Lung (tissue), 11 donors: ENCODE measurements at regions not wholly inside any gene's neighbourhood (a gene's known extent, or its start where the extent isn't known, plus 50 kb on each side); places are given as distances from the start of the nearest gene placed in this dataset.

Source experiments
- ATAC-seq: fragments of 200-7000 bp; cut with Tn5 transposase; one replicate; pipeline ENCODE4 v1.9.1; 2020; ENCODE audit warnings: moderate number of reproducible peaks; ENCODE audit not compliant: insufficient read depth, low FRiP score
- DNase-seq, 3 donors: peaks; one replicate each; pipeline ENCODE4 v3.0.0-alpha.2; 2013 to 2017
- H3K27ac ChIP-seq, 2 donors: one replicate each; pipeline ENCODE4 v1.5.1; 2013; ENCODE audit warnings: mild to moderate bottlenecking in 2 of 2, moderate library complexity in 2 of 2, control low read depth in 1 of 2, inconsistent platforms in 1 of 2, low read depth in 1 of 2, low read length in 1 of 2
- H3K27me3 ChIP-seq, 3 donors: one replicate each; pipeline ENCODE4 v1.5.1; 2013; ENCODE audit warnings: low read length in 2 of 3; ENCODE audit not compliant: control insufficient read depth in 3 of 3, insufficient read depth in 3 of 3
- H3K36me3 ChIP-seq, 4 donors: one replicate each; pipeline ENCODE4 v1.5.1; 2013; ENCODE audit warnings: low read length in 4 of 4, mild to moderate bottlenecking in 1 of 4, moderate library complexity in 1 of 4; ENCODE audit not compliant: control insufficient read depth in 4 of 4, insufficient read depth in 4 of 4
- H3K4me1 ChIP-seq, 5 donors: one replicate each; pipeline ENCODE4 v1.5.1; 2013; ENCODE audit warnings: low read length in 5 of 5, mild to moderate bottlenecking in 2 of 5, moderate library complexity in 1 of 5; ENCODE audit not compliant: control insufficient read depth in 5 of 5, insufficient read depth in 5 of 5
- H3K4me3 ChIP-seq: one replicate; pipeline ENCODE4 v1.5.1; 2013; ENCODE audit warnings: mild to moderate bottlenecking, control low read depth, moderate library complexity
- H3K9ac ChIP-seq, 2 donors: one replicate each; pipeline ENCODE4 v1.5.1; 2013; ENCODE audit warnings: low read length in 2 of 2, control low read depth in 1 of 2; ENCODE audit not compliant: insufficient read depth in 1 of 2
- H3K9me3 ChIP-seq, 4 donors: one replicate each; pipeline ENCODE4 v1.5.1; 2013; ENCODE audit warnings: low read length in 3 of 4, mild to moderate bottlenecking in 1 of 4, moderate library complexity in 1 of 4; ENCODE audit not compliant: control insufficient read depth in 4 of 4, insufficient read depth in 3 of 4
- WGBS, 2 donors: extraction: QIAGEN DNeasy Blood & Tissue Kit; methylation state at CpG; one replicate each; pipeline ENCODE4 v1.1.7; 2013; 5-methylcytosine and 5-hydroxymethylcytosine counted together
- TF ChIP-seq, protein P1 (sequence below): IDR thresholded peaks from 2 replicates; pipeline ENCODE4 v1.5.1; 2012; ENCODE audit warnings: mild to moderate bottlenecking; ENCODE audit errors: control extremely low read depth, extremely low read depth
- donor health status: control.
- donor health status: control.
- donor health status: Bipolar disorder and iron deficiency.
- donor health status: healthy.
- donor health status: DM: yes; HTN: yes; CAD: no.

DNA sequence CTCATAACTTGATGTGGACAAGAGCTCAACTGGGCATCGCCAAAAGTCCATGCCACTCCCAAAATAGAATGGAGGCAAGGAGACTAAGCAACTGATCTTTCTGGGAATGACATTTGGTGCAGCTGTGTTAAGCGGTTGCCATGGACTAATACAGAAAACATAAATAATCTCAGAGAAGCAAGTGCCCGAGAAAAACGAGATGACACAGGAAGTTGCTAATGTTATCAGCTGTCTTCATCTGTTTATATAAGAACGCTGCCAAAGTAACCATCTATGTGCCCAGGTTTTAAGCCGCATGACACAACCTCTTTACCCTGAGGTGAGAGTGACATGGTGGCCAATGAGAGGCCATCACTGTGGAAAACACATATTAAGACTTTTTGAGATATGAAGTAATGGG lies 54.9 kb upstream of the SACS start:
- 34 to 49% methylated on average over 6 of the region's 6 CpGs for WGBS, 2 donors
- ATAC-seq (no peak), DNase-seq (peak; percentile 49 to 84 (median 82))
- no peak overlapping the region for H3K4me3 ChIP-seq
- H3K9ac ChIP-seq, result no peak overlapping the region
- H3K9me3 ChIP-seq, result peaks cover 0 to 2% (median 0%) of the 10 kb centered on the region in 4 donors
- H3K4me1 ChIP-seq, result no peaks in the 10 kb centered on the region
- H3K27me3 ChIP-seq, result no peaks in the 10 kb centered on the region
- no peaks in the 10 kb centered on the region for H3K36me3 ChIP-seq
- TF ChIP-seq, protein P1, sequence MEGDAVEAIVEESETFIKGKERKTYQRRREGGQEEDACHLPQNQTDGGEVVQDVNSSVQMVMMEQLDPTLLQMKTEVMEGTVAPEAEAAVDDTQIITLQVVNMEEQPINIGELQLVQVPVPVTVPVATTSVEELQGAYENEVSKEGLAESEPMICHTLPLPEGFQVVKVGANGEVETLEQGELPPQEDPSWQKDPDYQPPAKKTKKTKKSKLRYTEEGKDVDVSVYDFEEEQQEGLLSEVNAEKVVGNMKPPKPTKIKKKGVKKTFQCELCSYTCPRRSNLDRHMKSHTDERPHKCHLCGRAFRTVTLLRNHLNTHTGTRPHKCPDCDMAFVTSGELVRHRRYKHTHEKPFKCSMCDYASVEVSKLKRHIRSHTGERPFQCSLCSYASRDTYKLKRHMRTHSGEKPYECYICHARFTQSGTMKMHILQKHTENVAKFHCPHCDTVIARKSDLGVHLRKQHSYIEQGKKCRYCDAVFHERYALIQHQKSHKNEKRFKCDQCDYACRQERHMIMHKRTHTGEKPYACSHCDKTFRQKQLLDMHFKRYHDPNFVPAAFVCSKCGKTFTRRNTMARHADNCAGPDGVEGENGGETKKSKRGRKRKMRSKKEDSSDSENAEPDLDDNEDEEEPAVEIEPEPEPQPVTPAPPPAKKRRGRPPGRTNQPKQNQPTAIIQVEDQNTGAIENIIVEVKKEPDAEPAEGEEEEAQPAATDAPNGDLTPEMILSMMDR, result no peak
- H3K27ac ChIP-seq, result no peak overlapping the region

DNA sequence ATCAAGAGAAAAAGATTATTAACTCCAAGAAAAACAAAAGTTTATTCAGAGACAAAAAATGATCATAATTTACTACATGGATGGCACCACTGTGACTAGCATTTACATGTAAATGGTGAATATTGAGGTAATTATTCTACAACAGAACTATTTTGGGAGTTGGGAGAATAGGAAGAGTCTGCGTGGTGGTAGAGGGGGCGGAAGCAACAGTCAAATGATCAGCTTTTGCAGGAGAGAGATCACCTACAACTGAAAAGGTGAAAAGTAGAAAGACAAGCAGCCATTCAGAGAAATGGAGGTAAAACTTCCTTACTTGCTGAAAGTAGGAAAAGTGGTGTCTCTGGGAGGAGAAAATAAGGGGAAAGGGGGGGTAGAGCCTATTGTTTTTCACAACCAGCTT lies 62.8 kb upstream of the SACS start:
- no peaks in the 10 kb centered on the region for H3K9me3 ChIP-seq
- no peak overlapping the region for H3K9ac ChIP-seq
- 88 to 91% methylated on average over 2 of the region's 2 CpGs for WGBS, 2 donors
- no peak overlapping the region for H3K27ac ChIP-seq
- peaks cover 0 to 16% (median 0%) of the 10 kb centered on the region in 5 donors for H3K4me1 ChIP-seq
- TF ChIP-seq, protein P1, result no peak
- H3K36me3 ChIP-seq, result no peaks in the 10 kb centered on the region
- no peaks in the 10 kb centered on the region for H3K27me3 ChIP-seq
- no peak overlapping the region for H3K4me3 ChIP-seq
- DNase-seq, result no peak
- ATAC-seq, result no peak

GRCh38 chr13:23497191-23497590 lies 63.7 kb upstream of the SACS start:
- Histone ChIP-seq H3K4me1 (peaks cover 0 to 16% (median 0%) of the 10 kb centered on the region in 5 donors), H3K27me3 (no peaks in the 10 kb centered on the region), H3K27ac (no peak overlapping the region), H3K9ac (no peak overlapping the region), H3K36me3 (no peaks in the 10 kb centered on the region), H3K4me3 (no peak overlapping the region), H3K9me3 (no peaks in the 10 kb centered on the region)
- no peak for DNase-seq
- TF ChIP-seq, protein P1, result no peak
- no peak for ATAC-seq
- WGBS, 2 donors, result 84 to 87% methylated on average over 6 of the region's 6 CpGs

DNA sequence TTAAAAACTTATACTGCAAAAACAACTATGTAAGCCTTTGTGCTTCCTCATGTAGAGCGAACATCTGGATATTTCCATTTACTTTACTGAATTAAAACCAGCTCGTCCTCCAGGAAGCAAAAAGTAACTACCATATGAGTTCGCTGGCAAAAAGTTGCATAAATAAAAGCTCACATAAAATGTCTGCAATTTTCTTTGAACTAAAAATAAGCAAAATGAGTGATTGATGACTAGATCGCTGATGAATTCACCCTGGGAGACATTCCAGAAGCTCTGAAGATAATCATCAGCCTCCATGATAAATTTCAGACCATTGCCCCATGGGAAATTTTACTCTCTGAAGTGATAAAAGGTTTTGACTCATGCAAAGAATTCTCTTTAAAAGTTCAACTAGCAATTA lies 67.3 kb upstream of the SACS start:
- H3K27ac ChIP-seq, result no peak overlapping the region
- no peak for ATAC-seq
- H3K9ac ChIP-seq, result no peak overlapping the region
- H3K27me3 ChIP-seq, result no peaks in the 10 kb centered on the region
- WGBS, 2 donors, result 60 to 74% methylated on average over 4 of the region's 4 CpGs
- H3K36me3 ChIP-seq, result no peaks in the 10 kb centered on the region
- TF ChIP-seq, protein P1, result no peak
- no peak overlapping the region for H3K4me3 ChIP-seq
- peak; percentile 31 to 90 (median 88) for DNase-seq
- peaks cover 0 to 27% (median 0%) of the 10 kb centered on the region in 5 donors for H3K4me1 ChIP-seq
- H3K9me3 ChIP-seq, result peaks cover 0 to 3% (median 0%) of the 10 kb centered on the region in 4 donors
